ENCODE measurements at regions not wholly inside any gene's neighbourhood (a gene's known extent, or its start where the extent isn't known, plus 50 kb on each side); places are given as distances from the start of the nearest gene placed in this dataset.

DNA sequence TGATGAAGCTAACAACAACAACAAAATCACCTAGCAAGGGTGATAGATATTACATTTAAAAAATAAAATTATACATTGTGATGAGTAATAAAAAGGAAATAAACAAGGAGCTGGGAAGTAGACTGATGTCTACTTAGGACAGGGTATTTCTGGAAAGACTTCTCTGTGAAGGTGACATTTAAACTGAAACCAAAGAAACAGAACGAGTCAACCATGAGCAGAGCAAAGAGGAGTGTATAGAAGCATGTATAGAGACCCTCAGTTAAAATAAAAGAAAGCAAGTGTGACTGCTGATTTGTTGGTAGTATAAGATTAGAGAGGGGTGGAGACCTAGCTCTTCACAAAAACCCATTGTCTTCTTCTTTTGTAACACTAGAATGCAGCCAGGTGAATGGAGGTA lies 53.0 kb upstream of the TDRD3 start:
- TF ChIP-seq POLR2A (IDR thresholded peaks at IDR 0.05; ENCODE audit: extremely low read depth, insufficient read length) (no peak), MYC (IDR thresholded peaks at IDR 0.05; ENCODE audit: low read depth, low read length) (no peak)
- TF ChIP-seq, protein P1, sequence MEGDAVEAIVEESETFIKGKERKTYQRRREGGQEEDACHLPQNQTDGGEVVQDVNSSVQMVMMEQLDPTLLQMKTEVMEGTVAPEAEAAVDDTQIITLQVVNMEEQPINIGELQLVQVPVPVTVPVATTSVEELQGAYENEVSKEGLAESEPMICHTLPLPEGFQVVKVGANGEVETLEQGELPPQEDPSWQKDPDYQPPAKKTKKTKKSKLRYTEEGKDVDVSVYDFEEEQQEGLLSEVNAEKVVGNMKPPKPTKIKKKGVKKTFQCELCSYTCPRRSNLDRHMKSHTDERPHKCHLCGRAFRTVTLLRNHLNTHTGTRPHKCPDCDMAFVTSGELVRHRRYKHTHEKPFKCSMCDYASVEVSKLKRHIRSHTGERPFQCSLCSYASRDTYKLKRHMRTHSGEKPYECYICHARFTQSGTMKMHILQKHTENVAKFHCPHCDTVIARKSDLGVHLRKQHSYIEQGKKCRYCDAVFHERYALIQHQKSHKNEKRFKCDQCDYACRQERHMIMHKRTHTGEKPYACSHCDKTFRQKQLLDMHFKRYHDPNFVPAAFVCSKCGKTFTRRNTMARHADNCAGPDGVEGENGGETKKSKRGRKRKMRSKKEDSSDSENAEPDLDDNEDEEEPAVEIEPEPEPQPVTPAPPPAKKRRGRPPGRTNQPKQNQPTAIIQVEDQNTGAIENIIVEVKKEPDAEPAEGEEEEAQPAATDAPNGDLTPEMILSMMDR (IDR thresholded peaks at IDR 0.05; ENCODE audit: low read depth, low read length), result no peak
- TF ChIP-seq, protein P2, sequence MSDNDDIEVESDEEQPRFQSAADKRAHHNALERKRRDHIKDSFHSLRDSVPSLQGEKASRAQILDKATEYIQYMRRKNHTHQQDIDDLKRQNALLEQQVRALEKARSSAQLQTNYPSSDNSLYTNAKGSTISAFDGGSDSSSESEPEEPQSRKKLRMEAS (IDR thresholded peaks at IDR 0.05; ENCODE audit: low read depth, low read length), result no peak
- no peak overlapping the region for H3K4me3 ChIP-seq (ENCODE audit: low read depth, low read length)
- DNase-seq (ENCODE audit: low read depth), result no peak

DNA sequence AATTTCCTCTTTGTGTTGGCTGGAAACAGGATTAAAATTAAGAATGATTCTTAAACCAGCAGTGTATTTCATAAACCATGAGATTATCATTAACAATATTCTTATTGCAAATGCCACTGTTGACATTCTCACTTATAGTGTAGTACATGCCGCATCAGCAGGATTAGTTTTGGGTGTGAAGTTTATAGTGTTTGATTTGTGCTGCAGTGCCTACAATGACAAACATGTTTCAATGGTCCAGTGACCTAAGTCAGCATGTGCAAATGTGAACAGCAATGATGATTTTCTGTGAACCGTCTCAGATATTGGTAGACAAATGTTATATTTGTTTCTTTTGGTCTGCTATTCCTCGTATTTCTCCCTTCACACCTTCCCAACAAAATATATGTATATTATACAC lies 49.8 kb upstream of the TDRD3 start:
- no peak overlapping the region for H3K4me3 ChIP-seq (ENCODE audit: low read depth, low read length)
- no peak for DNase-seq (ENCODE audit: low read depth)
- TF ChIP-seq, protein P1 (IDR thresholded peaks at IDR 0.05; ENCODE audit: low read depth, low read length), result no peak
- no peak for TF ChIP-seq MYC (IDR thresholded peaks at IDR 0.05; ENCODE audit: low read depth, low read length)
- TF ChIP-seq, protein P2 (IDR thresholded peaks at IDR 0.05; ENCODE audit: low read depth, low read length), result no peak
- no peak for TF ChIP-seq POLR2A (IDR thresholded peaks at IDR 0.05; ENCODE audit: extremely low read depth, insufficient read length)
